ENCODE measurements at regions not wholly inside any gene's neighbourhood (a gene's known extent, or its start where the extent isn't known, plus 50 kb on each side); places are given as distances from the start of the nearest gene placed in this dataset.

DNA sequence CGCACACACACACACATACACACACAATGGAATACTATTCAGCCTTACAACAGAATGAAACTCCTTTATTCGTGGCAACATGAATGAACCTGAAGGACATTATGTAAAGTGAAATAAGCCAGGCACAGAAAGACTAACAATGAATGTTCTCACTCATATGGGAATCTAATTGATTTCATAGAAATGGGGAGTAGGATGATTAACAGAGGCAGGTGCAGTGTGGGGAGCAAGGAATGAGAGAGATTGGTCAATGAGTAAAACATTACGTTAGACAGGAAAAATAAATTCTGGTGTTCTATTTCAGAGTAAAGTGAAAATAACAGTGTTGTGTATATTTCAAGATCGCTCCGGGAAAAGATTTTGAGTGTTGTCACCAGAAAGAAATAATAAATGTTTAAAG is 694.5 kb downstream of the NXPH1 start:
- no peak overlapping the region for H3K9ac ChIP-seq (ENCODE audit: low read length)
- ATAC-seq (no peak), DNase-seq (ENCODE audit: low read depth, low spot score) (no peak)
- no peaks in the 10 kb centered on the region for H4K20me1 ChIP-seq (ENCODE audit: insufficient read depth)
- no peak overlapping the region for H3K27ac ChIP-seq (ENCODE audit: low read depth, low read length)
- no peaks in the 10 kb centered on the region for H3K79me2 ChIP-seq (ENCODE audit: insufficient read depth, low read length)
- H2AFZ ChIP-seq (ENCODE audit: low read depth, low read length, poor library complexity, severe bottlenecking): no peak overlapping the region
- no peaks in the 10 kb centered on the region for H3K9me2 ChIP-seq (ENCODE audit: insufficient read depth)
- no peaks in the 10 kb centered on the region for H3K36me3 ChIP-seq (ENCODE audit: control insufficient read depth in 1 of 2, insufficient read depth in 2 of 2, low read length in 2 of 2)
- intact Hi-C loops (cut with micrococcal nuclease): no loop called here
- POLR2A ChIA-PET: no interaction called here
- H3K4me2 ChIP-seq (ENCODE audit: low read length): no peak overlapping the region
- BruUV-seq (replicated peaks): no TSS peak
- RAD21 ChIA-PET (ENCODE audit: low non-redundant PET in 1 of 2, low total read pairs in 2 of 2, uncharacterized antibody in 2 of 2, unreplicated experiment in 2 of 2): no interaction called here
- no peaks in the 10 kb centered on the region for H3K27me3 ChIP-seq (ENCODE audit: insufficient read depth, low read length)
- H3K4me3 ChIP-seq (replicated peaks in 1 of 2; ENCODE audit: low read depth in 1 of 2, low read length in 2 of 2): no peak overlapping the region
- CTCF ChIA-PET: no interaction called here
- H3K9me3 ChIP-seq (ENCODE audit: control insufficient read depth in 1 of 2, insufficient read depth in 1 of 2, low read depth in 1 of 2, low read length in 2 of 2): peaks cover 0 to 6% of the 10 kb centered on the region in 2 experiments; a peak in 3 of 4 replicates
- TF ChIP-seq TCF7L2 (IDR thresholded peaks at IDR 0.05; ENCODE audit: borderline replicate concordance, extremely low read depth, insufficient read depth, insufficient read length) (no peak), POLR2AphosphoS5 (IDR thresholded peaks at IDR 0.05; ENCODE audit: low read depth, low read length) (no peak), CBX3 (IDR thresholded peaks at IDR 0.05; ENCODE audit: low read depth) (no peak), EZH2phosphoT487 (IDR thresholded peaks at IDR 0.05; ENCODE audit: borderline replicate concordance) (no peak), POLR2A (IDR thresholded peaks at IDR 0.05; ENCODE audit: borderline replicate concordance, extremely low read depth, insufficient read depth, insufficient read length) (no peak), ELF1 (IDR thresholded peaks at IDR 0.05; ENCODE audit: borderline replicate concordance, low read depth) (no peak), ZNF274 (IDR thresholded peaks at IDR 0.05; ENCODE audit: low read depth, low read length) (no peak), EZH2 (IDR thresholded peaks at IDR 0.05) (no peak), FOSL1 (IDR thresholded peaks at IDR 0.05; ENCODE audit: low read depth) (no peak), YY1 (IDR thresholded peaks at IDR 0.05; ENCODE audit: extremely low read depth, insufficient replicate concordance, low read depth, low read length) (no peak), SP1 (IDR thresholded peaks at IDR 0.05; ENCODE audit: low read depth) (no peak), SIN3A (IDR thresholded peaks at IDR 0.05; ENCODE audit: low read depth) (no peak), JUND (IDR thresholded peaks at IDR 0.05) (no peak)
- TF ChIP-seq, protein P1, sequence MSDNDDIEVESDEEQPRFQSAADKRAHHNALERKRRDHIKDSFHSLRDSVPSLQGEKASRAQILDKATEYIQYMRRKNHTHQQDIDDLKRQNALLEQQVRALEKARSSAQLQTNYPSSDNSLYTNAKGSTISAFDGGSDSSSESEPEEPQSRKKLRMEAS (IDR thresholded peaks at IDR 0.05): no peak
- TF ChIP-seq, protein P2, sequence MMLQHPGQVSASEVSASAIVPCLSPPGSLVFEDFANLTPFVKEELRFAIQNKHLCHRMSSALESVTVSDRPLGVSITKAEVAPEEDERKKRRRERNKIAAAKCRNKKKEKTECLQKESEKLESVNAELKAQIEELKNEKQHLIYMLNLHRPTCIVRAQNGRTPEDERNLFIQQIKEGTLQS (IDR thresholded peaks at IDR 0.05): no peak
- TF ChIP-seq, protein P3, sequence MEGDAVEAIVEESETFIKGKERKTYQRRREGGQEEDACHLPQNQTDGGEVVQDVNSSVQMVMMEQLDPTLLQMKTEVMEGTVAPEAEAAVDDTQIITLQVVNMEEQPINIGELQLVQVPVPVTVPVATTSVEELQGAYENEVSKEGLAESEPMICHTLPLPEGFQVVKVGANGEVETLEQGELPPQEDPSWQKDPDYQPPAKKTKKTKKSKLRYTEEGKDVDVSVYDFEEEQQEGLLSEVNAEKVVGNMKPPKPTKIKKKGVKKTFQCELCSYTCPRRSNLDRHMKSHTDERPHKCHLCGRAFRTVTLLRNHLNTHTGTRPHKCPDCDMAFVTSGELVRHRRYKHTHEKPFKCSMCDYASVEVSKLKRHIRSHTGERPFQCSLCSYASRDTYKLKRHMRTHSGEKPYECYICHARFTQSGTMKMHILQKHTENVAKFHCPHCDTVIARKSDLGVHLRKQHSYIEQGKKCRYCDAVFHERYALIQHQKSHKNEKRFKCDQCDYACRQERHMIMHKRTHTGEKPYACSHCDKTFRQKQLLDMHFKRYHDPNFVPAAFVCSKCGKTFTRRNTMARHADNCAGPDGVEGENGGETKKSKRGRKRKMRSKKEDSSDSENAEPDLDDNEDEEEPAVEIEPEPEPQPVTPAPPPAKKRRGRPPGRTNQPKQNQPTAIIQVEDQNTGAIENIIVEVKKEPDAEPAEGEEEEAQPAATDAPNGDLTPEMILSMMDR (IDR thresholded peaks at IDR 0.05 in 2 of 3, conservative IDR thresholded peaks at IDR 0.05 in 1 of 3; ENCODE audit: borderline replicate concordance in 1 of 3, insufficient read depth in 1 of 3, low read depth in 2 of 3, low read length in 2 of 3): no peak
- TF ChIP-seq, protein P4, sequence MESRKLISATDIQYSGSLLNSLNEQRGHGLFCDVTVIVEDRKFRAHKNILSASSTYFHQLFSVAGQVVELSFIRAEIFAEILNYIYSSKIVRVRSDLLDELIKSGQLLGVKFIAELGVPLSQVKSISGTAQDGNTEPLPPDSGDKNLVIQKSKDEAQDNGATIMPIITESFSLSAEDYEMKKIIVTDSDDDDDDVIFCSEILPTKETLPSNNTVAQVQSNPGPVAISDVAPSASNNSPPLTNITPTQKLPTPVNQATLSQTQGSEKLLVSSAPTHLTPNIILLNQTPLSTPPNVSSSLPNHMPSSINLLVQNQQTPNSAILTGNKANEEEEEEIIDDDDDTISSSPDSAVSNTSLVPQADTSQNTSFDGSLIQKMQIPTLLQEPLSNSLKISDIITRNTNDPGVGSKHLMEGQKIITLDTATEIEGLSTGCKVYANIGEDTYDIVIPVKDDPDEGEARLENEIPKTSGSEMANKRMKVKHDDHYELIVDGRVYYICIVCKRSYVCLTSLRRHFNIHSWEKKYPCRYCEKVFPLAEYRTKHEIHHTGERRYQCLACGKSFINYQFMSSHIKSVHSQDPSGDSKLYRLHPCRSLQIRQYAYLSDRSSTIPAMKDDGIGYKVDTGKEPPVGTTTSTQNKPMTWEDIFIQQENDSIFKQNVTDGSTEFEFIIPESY (IDR thresholded peaks at IDR 0.05; ENCODE audit: extremely low read depth, insufficient replicate concordance, low read length): no peak
- no peaks in the 10 kb centered on the region for H3K4me1 ChIP-seq (ENCODE audit: control insufficient read depth in 1 of 2, insufficient read depth in 2 of 2, low read length in 2 of 2)
